Common myeloid progenitor, CD34-positive (primary cell): ENCODE measurements at regions not wholly inside any gene's neighbourhood (a gene's known extent, or its start where the extent isn't known, plus 50 kb on each side); places are given as distances from the start of the nearest gene placed in this dataset.

ENCODE experiments used
- CTCF ChIA-PET: fragments of 350-600 bp; sonication (Branson Sonifier 250); formaldehyde crosslinking; loops from one replicate; lab custom pipeline; 2021; ENCODE audit warnings: antibody characterized with exemption; lab: Charles Lee
- POLR2A ChIA-PET: fragments of 350-600 bp; sonication (Branson Sonifier 250); formaldehyde crosslinking; loops from one replicate; lab custom pipeline; 2021; ENCODE audit warnings: antibody characterized with exemption; lab: Charles Lee
- DNase-seq, 3 donors: peaks; one replicate each; pipeline versions ENCODE4 v3.0.0 to v3.0.0-alpha.2; 2013
- H3K27ac ChIP-seq, 2 experiments: 1 replicate in 1 of 2; 2 replicates in 1 of 2; pipeline ENCODE4 v1.7.0; 2013; ENCODE audit warnings: inconsistent platforms in 2 of 2, low read length in 2 of 2, mild to moderate bottlenecking in 2 of 2, low read depth in 1 of 2, moderate library complexity in 1 of 2; ENCODE audit not compliant: severe bottlenecking in 2 of 2, insufficient read depth in 1 of 2, poor library complexity in 1 of 2
- H3K27me3 ChIP-seq, 5 experiments: replicated peaks in 2 of 5; 1 replicate in 3 of 5; 2 replicates in 2 of 5; pipeline versions ENCODE4 v1.6.1 to v1.7.0; 2013; ENCODE audit warnings: low read length in 4 of 5, mild to moderate bottlenecking in 2 of 5, moderate library complexity in 2 of 5, inconsistent platforms in 1 of 5; ENCODE audit not compliant: insufficient read depth in 5 of 5, control insufficient read depth in 4 of 5
- H3K36me3 ChIP-seq, 4 experiments: 1 replicate in 2 of 4; 2 replicates in 2 of 4; pipeline versions ENCODE4 v1.6.1 to v1.7.0; 2013; ENCODE audit warnings: low read length in 3 of 4, control low read depth in 1 of 4, mild to moderate bottlenecking in 1 of 4; ENCODE audit not compliant: control insufficient read depth in 4 of 4, insufficient read depth in 4 of 4
- H3K4me1 ChIP-seq, 4 experiments: 1 replicate in 3 of 4; 2 replicates in 1 of 4; pipeline versions ENCODE4 v1.6.1 to v1.7.1; 2013; ENCODE audit warnings: low read length in 3 of 4, mild to moderate bottlenecking in 3 of 4, control low read depth in 1 of 4, inconsistent platforms in 1 of 4, moderate library complexity in 1 of 4; ENCODE audit not compliant: control insufficient read depth in 4 of 4, insufficient read depth in 4 of 4; ENCODE audit errors: control extremely low read depth in 1 of 4
- H3K4me3 ChIP-seq, 7 experiments: 1 replicate in 4 of 7; 2 replicates in 3 of 7; pipeline versions ENCODE4 v1.5.1 to v1.7.0; 2013; ENCODE audit warnings: mild to moderate bottlenecking in 7 of 7, low read length in 6 of 7, moderate library complexity in 6 of 7, inconsistent platforms in 2 of 7, low read depth in 2 of 7, control low read depth in 1 of 7; ENCODE audit not compliant: insufficient read depth in 4 of 7, control insufficient read depth in 1 of 7; ENCODE audit errors: extremely low read depth in 1 of 7
- H3K9me3 ChIP-seq, 5 experiments: 1 replicate in 4 of 5; 2 replicates in 1 of 5; pipeline versions ENCODE4 v1.6.1 to v1.7.1; 2013; ENCODE audit warnings: low read length in 4 of 5, mild to moderate bottlenecking in 2 of 5, inconsistent platforms in 1 of 5, low read depth in 1 of 5, moderate library complexity in 1 of 5; ENCODE audit not compliant: control insufficient read depth in 4 of 5, insufficient read depth in 2 of 5; ENCODE audit errors: control extremely low read depth in 1 of 5
- WGBS: methylation state at CpG from one replicate; pipeline ENCODE4 v1.1.5; 2013; ENCODE audit not compliant: insufficient coverage; 5-methylcytosine and 5-hydroxymethylcytosine counted together

DNA sequence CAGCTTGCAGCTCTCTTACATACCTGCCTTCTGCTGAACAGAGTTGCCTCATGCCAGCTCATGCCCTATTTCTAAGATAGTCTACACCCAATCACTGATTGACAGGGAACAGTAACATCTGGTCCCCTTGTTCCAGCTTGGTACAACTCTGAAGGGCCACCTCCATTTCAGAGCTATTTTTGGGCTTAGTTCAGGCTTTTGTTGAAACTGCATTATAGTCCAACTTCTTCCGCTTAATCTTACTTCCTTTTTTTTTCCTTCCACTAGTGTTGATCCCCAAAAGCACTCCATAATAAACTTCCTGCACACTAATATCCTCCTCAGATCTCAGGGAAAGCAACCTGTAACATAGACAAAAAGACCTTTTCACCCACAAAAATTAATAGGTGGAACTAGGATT, 65.7 kb upstream of the TNFRSF21 start:
- 0% methylated on average over 1 of the region's 1 CpG for WGBS
- ChIA-PET POLR2A (interaction anchor here (0.6 kb wide), 1 partner anchor 676 kb away, joined by 3 read pairs; no protein-coding TSS in a partner anchor), CTCF (interaction anchor here (0.6 to 2.1 kb wide), 3 partner anchors 15 to 426 kb away, joined by 3 to 6 read pairs (median 3); no protein-coding TSS in a partner anchor)
- Histone ChIP-seq H3K4me3 (no peak overlapping the region), H3K4me1 (peaks cover 0 to 26% (median 15%) of the 10 kb centered on the region in 4 experiments), H3K27ac (no peak overlapping the region), H3K27me3 (no peaks in the 10 kb centered on the region), H3K9me3 (no peaks in the 10 kb centered on the region), H3K36me3 (no peaks in the 10 kb centered on the region)
- DNase-seq, result peak in 2 of 3 donors; percentile 35 to 48

DNA sequence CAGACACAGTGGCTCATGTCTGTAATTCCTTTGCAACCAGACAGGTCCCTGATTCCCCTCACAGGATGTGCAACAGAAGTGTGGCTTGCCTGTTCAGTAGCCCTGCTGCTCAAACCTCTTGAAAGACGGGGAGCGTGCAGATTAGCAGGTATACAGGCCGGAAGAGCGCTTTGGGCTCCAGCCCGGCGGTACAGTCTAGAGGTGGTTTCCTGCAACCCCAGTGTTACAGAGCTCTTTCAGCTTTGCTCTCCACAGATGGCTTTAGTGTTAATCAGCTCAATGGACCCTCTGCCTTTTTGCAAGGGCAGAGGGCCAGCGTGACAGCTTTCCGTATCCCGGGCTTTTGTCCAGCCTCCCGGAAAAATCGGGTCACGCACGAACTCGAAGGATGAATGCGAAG, 67.2 kb upstream of the TNFRSF21 start:
- Histone ChIP-seq H3K9me3 (no peaks in the 10 kb centered on the region), H3K27ac (no peak overlapping the region), H3K27me3 (no peaks in the 10 kb centered on the region), H3K36me3 (no peaks in the 10 kb centered on the region), H3K4me1 (peaks cover 0 to 26% (median 15%) of the 10 kb centered on the region in 4 experiments), H3K4me3 (peak overlapping the region in 2 of 7 experiments; percentile 23 to 43)
- DNase-seq, result peak in 2 of 3 donors; percentile 68 to 78
- POLR2A ChIA-PET, result no interaction called here
- WGBS, result 64% methylated on average over 14 of the region's 15 CpGs
- CTCF ChIA-PET, result interaction anchor here (0.9 to 1.5 kb wide), 3 partner anchors 9 to 71 kb away, joined by 3 to 5 read pairs (median 3); no protein-coding TSS in a partner anchor

DNA sequence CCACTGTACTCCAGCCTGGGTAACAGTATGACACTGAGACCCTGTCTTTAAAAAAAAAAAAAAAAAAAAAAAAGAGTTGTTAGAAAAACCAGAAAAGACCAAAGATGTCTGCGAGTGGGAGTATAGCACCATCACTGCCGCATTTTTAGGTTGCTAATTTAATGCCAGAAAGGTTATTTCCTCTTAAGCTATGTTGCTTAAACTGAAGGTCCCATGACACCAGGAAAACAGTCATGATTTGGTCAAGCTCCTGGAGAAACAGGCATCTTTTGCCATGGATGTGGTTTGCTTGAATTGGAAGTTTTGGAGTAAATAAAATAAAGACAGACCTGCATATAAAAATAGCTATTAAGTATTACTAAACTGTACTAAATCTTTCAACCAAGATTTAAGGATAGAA, 68.3 kb upstream of the TNFRSF21 start:
- DNase-seq, result no peak
- ChIA-PET CTCF (no interaction called here), POLR2A (no interaction called here)
- 92% methylated on average over 2 of the region's 2 CpGs for WGBS
- Histone ChIP-seq H3K4me3 (no peak overlapping the region), H3K27ac (no peak overlapping the region), H3K9me3 (no peaks in the 10 kb centered on the region), H3K36me3 (no peaks in the 10 kb centered on the region), H3K4me1 (peaks cover 0 to 26% (median 15%) of the 10 kb centered on the region in 4 experiments), H3K27me3 (no peaks in the 10 kb centered on the region)

DNA sequence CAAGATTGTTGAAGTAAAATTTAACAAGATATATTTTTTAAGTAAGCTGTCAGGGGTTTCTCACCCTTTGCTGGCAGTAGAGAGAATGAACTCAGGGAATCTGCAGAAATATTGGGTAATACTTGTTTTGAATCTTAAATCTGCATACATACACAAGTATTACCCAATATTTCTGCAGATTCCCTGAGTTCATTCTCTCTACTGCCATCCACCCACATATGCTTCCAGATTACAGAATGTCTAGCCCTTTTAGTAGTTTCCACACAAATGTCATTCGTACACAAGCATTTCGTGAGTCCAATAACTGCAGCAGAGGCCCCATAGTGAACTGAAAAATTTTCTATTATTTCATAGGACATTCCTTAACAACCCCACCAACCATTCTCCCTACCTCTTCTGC, 69.6 kb upstream of the TNFRSF21 start:
- ChIA-PET POLR2A (no interaction called here), CTCF (no interaction called here)
- DNase-seq, result no peak
- WGBS, result 100% methylated on average over 2 of the region's 2 CpGs
- H3K27me3 ChIP-seq, result no peaks in the 10 kb centered on the region
- H3K4me3 ChIP-seq, result no peak overlapping the region
- H3K36me3 ChIP-seq, result no peaks in the 10 kb centered on the region
- H3K27ac ChIP-seq, result no peak overlapping the region
- peaks cover 0 to 26% (median 15%) of the 10 kb centered on the region in 4 experiments for H3K4me1 ChIP-seq
- H3K9me3 ChIP-seq, result no peaks in the 10 kb centered on the region

DNA sequence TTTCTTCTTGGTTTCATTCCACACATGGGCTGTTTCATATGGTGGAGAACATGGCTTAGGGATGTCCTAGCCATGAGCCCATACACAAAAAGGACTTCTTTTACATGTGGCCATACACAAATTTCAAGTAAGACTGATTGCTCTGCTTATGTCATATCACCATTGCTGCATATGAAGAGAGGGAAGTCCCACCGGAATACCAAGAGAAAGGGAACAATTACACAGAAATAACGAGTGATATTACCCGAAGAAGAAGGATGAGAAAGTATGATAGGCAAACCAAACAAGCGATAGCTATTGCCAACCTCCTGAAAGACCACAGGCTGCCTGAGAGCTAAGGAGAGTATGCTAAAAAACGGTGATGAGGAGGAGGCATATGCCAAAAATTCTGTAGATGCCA, 70.5 kb upstream of the TNFRSF21 start:
- Histone ChIP-seq H3K27ac (no peak overlapping the region), H3K4me3 (no peak overlapping the region), H3K9me3 (no peaks in the 10 kb centered on the region), H3K4me1 (peaks cover 0 to 21% (median 11%) of the 10 kb centered on the region in 4 experiments), H3K27me3 (no peaks in the 10 kb centered on the region), H3K36me3 (no peaks in the 10 kb centered on the region)
- ChIA-PET POLR2A (no interaction called here), CTCF (interaction anchor here (1.0 kb wide), 1 partner anchor 19 kb away, joined by 3 read pairs; no protein-coding TSS in a partner anchor)
- DNase-seq, result no peak
- WGBS, result 87% methylated on average over 5 of the region's 5 CpGs

DNA sequence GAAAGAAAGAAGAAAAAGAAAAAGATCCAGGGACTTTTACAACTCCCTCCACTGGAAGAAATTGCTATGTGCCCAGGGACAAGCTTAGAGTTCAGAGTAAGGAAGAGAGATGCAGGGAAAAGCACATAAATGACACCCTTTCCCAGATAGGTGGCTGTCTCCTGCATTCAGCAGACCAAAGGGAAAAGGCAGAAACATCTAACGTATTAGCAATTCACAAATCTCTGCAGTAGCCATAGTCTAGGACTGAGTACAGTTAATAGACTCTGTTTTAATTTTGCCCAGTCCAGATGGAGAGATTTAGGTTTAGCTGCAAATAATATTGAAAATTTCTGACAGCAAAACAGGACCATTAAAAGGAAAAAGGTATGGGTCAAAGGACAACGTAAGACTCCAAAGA, 71.3 kb upstream of the TNFRSF21 start:
- Histone ChIP-seq H3K4me1 (peaks cover 0 to 17% (median 6%) of the 10 kb centered on the region in 4 experiments), H3K9me3 (peaks cover 0 to 2% (median 0%) of the 10 kb centered on the region in 5 experiments), H3K36me3 (no peaks in the 10 kb centered on the region), H3K4me3 (no peak overlapping the region), H3K27me3 (no peaks in the 10 kb centered on the region), H3K27ac (no peak overlapping the region)
- POLR2A ChIA-PET, result no interaction called here
- DNase-seq, result no peak
- CTCF ChIA-PET, result interaction anchor here (1.0 kb wide), 1 partner anchor 20 kb away, joined by 3 read pairs; no protein-coding TSS in a partner anchor
- WGBS, result 80% methylated on average over 1 of the region's 2 CpGs

DNA sequence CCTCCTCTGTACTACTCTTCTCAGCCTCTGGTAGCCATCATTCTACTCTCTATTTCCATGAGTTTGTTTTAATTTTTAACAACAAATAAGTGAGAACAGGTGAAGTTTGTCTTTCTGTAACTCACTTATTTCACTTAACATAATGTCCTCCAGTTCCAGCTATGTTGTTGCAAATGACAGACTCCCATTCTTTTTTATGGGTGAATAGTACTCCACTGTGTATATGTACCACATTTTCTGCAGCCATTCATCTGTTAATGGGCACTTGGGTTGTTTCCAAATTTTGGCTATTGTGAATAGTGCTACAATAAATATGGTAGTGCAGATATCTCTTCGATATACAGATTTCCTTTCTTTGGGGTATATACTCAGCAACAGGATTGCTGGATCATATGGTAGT, 73.7 kb upstream of the TNFRSF21 start:
- CTCF ChIA-PET, result no interaction called here
- WGBS, result 100% methylated on average over 1 of the region's 1 CpG
- DNase-seq, result no peak
- POLR2A ChIA-PET, result no interaction called here
- no peaks in the 10 kb centered on the region for H3K36me3 ChIP-seq
- H3K9me3 ChIP-seq, result peaks cover 0 to 9% (median 2%) of the 10 kb centered on the region in 5 experiments
- no peak overlapping the region for H3K4me3 ChIP-seq
- H3K27ac ChIP-seq, result no peak overlapping the region
- H3K4me1 ChIP-seq, result no peaks in the 10 kb centered on the region
- no peaks in the 10 kb centered on the region for H3K27me3 ChIP-seq
